ENCODE measurements at regions not wholly inside any gene's neighbourhood (a gene's known extent, or its start where the extent isn't known, plus 50 kb on each side); places are given as distances from the start of the nearest gene placed in this dataset.
A peak's percentile ranks its signal among the peaks of the same experiment; 100 is the strongest.

GRCh38 chr9:109852556-109852955 lies 72.6 kb downstream of the PALM2AKAP2 start:
- TF ChIP-seq RARB (CRISPR knock-in tag; IDR thresholded peaks at IDR 0.05) (no peak), TCF4 (CRISPR knock-in tag; IDR thresholded peaks at IDR 0.05; ENCODE audit: borderline replicate concordance) (no peak), ZNF70 (CRISPR knock-in tag; IDR thresholded peaks at IDR 0.05) (no peak)
- no peak for ATAC-seq

GRCh38 chr9:109855540-109855939 lies 75.5 kb downstream of the PALM2AKAP2 start:
- ATAC-seq = no peak
- TF ChIP-seq CSDC2 (CRISPR knock-in tag; IDR thresholded peaks at IDR 0.05) (no peak), ZFP30 (CRISPR knock-in tag; IDR thresholded peaks at IDR 0.05) (no peak), TCF4 (CRISPR knock-in tag; IDR thresholded peaks at IDR 0.05; ENCODE audit: borderline replicate concordance) (no peak), BACH2 (CRISPR knock-in tag; IDR thresholded peaks at IDR 0.05; ENCODE audit: borderline replicate concordance) (no peak), ZNF8 (CRISPR knock-in tag; IDR thresholded peaks at IDR 0.05) (no peak), TOX (CRISPR knock-in tag; IDR thresholded peaks at IDR 0.05; ENCODE audit: borderline replicate concordance) (no peak), GLIS3 (CRISPR knock-in tag; IDR thresholded peaks at IDR 0.05) (no peak), ZNF565 (CRISPR knock-in tag; conservative IDR thresholded peaks at IDR 0.05; ENCODE audit: low read depth) (no peak), ARNTL (CRISPR knock-in tag; IDR thresholded peaks at IDR 0.05; ENCODE audit: borderline replicate concordance, low read depth) (no peak), CREB5 (CRISPR knock-in tag; IDR thresholded peaks at IDR 0.05; ENCODE audit: low read depth) (no peak), ZC3H10 (CRISPR knock-in tag; IDR thresholded peaks at IDR 0.05) (no peak), ISL1 (CRISPR knock-in tag; IDR thresholded peaks at IDR 0.05) (no peak), ZNF70 (CRISPR knock-in tag; IDR thresholded peaks at IDR 0.05) (no peak), ZFP3 (CRISPR knock-in tag; IDR thresholded peaks at IDR 0.05) (no peak), PATZ1 (CRISPR knock-in tag; IDR thresholded peaks at IDR 0.05; ENCODE audit: borderline replicate concordance) (no peak)

GRCh38 chr9:109856785-109857184 lies 76.8 kb downstream of the PALM2AKAP2 start:
- no peak for TF ChIP-seq PPARA (CRISPR knock-in tag; IDR thresholded peaks at IDR 0.05; ENCODE audit: borderline replicate concordance)
- no peak for TF ChIP-seq ZFP30 (CRISPR knock-in tag; IDR thresholded peaks at IDR 0.05)
- TF ChIP-seq ISL1 (CRISPR knock-in tag; IDR thresholded peaks at IDR 0.05) = no peak
- no peak for TF ChIP-seq GLIS3 (CRISPR knock-in tag; IDR thresholded peaks at IDR 0.05)
- no peak for TF ChIP-seq RARB (CRISPR knock-in tag; IDR thresholded peaks at IDR 0.05)
- no peak for TF ChIP-seq OSR1 (CRISPR knock-in tag; IDR thresholded peaks at IDR 0.05)
- no peak for TF ChIP-seq ARNTL (CRISPR knock-in tag; IDR thresholded peaks at IDR 0.05; ENCODE audit: borderline replicate concordance, low read depth)
- no peak for TF ChIP-seq BACH2 (CRISPR knock-in tag; IDR thresholded peaks at IDR 0.05; ENCODE audit: borderline replicate concordance)
- TF ChIP-seq ZFP3 (CRISPR knock-in tag; IDR thresholded peaks at IDR 0.05) = no peak
- no peak for TF ChIP-seq ZNF8 (CRISPR knock-in tag; IDR thresholded peaks at IDR 0.05)
- no peak for TF ChIP-seq TSHZ2 (CRISPR knock-in tag; IDR thresholded peaks at IDR 0.05)
- no peak for TF ChIP-seq CSDC2 (CRISPR knock-in tag; IDR thresholded peaks at IDR 0.05)
- TF ChIP-seq POU6F1 (CRISPR knock-in tag; IDR thresholded peaks at IDR 0.05; ENCODE audit: borderline replicate concordance, low read depth) = no peak
- TF ChIP-seq ZNF565 (CRISPR knock-in tag; conservative IDR thresholded peaks at IDR 0.05; ENCODE audit: low read depth) = no peak
- TF ChIP-seq ZC3H10 (CRISPR knock-in tag; IDR thresholded peaks at IDR 0.05) = no peak
- no peak for TF ChIP-seq ESRRG (CRISPR knock-in tag; IDR thresholded peaks at IDR 0.05)
- peak; percentile 28; the same call in 1 of the 3 replicates for ATAC-seq

GRCh38 chr9:109857336-109857735 lies 77.3 kb downstream of the PALM2AKAP2 start:
- no peak for ATAC-seq
- TF ChIP-seq PPARA (CRISPR knock-in tag; IDR thresholded peaks at IDR 0.05; ENCODE audit: borderline replicate concordance) (no peak), ZNF70 (CRISPR knock-in tag; IDR thresholded peaks at IDR 0.05) (no peak), POU6F1 (CRISPR knock-in tag; IDR thresholded peaks at IDR 0.05; ENCODE audit: borderline replicate concordance, low read depth) (no peak), RARB (CRISPR knock-in tag; IDR thresholded peaks at IDR 0.05) (no peak), CSDC2 (CRISPR knock-in tag; IDR thresholded peaks at IDR 0.05) (no peak), CREB5 (CRISPR knock-in tag; IDR thresholded peaks at IDR 0.05; ENCODE audit: low read depth) (no peak), ZFP30 (CRISPR knock-in tag; IDR thresholded peaks at IDR 0.05) (no peak), ZNF565 (CRISPR knock-in tag; conservative IDR thresholded peaks at IDR 0.05; ENCODE audit: low read depth) (no peak), TCF4 (CRISPR knock-in tag; IDR thresholded peaks at IDR 0.05; ENCODE audit: borderline replicate concordance) (no peak), ZFP3 (CRISPR knock-in tag; IDR thresholded peaks at IDR 0.05) (no peak), ZC3H10 (CRISPR knock-in tag; IDR thresholded peaks at IDR 0.05) (no peak), ESRRG (CRISPR knock-in tag; IDR thresholded peaks at IDR 0.05) (no peak), ISL1 (CRISPR knock-in tag; IDR thresholded peaks at IDR 0.05) (no peak), ZNF8 (CRISPR knock-in tag; IDR thresholded peaks at IDR 0.05) (no peak), ARNTL (CRISPR knock-in tag; IDR thresholded peaks at IDR 0.05; ENCODE audit: borderline replicate concordance, low read depth) (no peak)
